ENCODE measurements at regions not wholly inside any gene's neighbourhood (a gene's known extent, or its start where the extent isn't known, plus 50 kb on each side); places are given as distances from the start of the nearest gene placed in this dataset.

DNA sequence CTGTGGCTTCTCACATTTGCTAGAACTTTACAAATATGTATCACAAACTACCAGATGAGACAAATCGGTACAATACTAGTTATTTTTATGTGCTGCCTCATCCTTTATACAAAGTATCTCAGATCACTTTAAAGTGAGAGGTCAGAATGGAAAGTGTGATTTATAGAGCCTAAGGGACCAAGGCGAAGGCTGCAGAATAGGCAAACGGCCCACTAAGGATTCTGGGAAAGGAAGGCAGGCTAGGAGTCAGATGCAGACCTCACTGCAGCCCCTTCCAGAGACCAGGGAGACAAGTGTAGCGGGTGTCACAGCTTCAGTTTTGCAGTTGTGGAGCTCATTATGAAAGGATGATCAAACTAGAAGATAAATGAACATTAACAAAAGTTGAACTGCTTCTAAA, 190.6 kb downstream of the HIBADH start:
- TF ChIP-seq, protein P1, sequence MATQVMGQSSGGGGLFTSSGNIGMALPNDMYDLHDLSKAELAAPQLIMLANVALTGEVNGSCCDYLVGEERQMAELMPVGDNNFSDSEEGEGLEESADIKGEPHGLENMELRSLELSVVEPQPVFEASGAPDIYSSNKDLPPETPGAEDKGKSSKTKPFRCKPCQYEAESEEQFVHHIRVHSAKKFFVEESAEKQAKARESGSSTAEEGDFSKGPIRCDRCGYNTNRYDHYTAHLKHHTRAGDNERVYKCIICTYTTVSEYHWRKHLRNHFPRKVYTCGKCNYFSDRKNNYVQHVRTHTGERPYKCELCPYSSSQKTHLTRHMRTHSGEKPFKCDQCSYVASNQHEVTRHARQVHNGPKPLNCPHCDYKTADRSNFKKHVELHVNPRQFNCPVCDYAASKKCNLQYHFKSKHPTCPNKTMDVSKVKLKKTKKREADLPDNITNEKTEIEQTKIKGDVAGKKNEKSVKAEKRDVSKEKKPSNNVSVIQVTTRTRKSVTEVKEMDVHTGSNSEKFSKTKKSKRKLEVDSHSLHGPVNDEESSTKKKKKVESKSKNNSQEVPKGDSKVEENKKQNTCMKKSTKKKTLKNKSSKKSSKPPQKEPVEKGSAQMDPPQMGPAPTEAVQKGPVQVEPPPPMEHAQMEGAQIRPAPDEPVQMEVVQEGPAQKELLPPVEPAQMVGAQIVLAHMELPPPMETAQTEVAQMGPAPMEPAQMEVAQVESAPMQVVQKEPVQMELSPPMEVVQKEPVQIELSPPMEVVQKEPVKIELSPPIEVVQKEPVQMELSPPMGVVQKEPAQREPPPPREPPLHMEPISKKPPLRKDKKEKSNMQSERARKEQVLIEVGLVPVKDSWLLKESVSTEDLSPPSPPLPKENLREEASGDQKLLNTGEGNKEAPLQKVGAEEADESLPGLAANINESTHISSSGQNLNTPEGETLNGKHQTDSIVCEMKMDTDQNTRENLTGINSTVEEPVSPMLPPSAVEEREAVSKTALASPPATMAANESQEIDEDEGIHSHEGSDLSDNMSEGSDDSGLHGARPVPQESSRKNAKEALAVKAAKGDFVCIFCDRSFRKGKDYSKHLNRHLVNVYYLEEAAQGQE (IDR thresholded peaks at IDR 0.05; ENCODE audit: low read depth), result no peak
- no peak for TF ChIP-seq TAF1 (IDR thresholded peaks at IDR 0.05; ENCODE audit: low read depth)
- no peak for TF ChIP-seq FOXM1 (IDR thresholded peaks at IDR 0.05; ENCODE audit: borderline replicate concordance, low read depth)
- TF ChIP-seq, protein P2, sequence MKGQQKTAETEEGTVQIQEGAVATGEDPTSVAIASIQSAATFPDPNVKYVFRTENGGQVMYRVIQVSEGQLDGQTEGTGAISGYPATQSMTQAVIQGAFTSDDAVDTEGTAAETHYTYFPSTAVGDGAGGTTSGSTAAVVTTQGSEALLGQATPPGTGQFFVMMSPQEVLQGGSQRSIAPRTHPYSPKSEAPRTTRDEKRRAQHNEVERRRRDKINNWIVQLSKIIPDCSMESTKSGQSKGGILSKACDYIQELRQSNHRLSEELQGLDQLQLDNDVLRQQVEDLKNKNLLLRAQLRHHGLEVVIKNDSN (IDR thresholded peaks at IDR 0.05), result no peak
- no peak for TF ChIP-seq NFIC (IDR thresholded peaks at IDR 0.05)
- TF ChIP-seq TCF12 (IDR thresholded peaks at IDR 0.05; ENCODE audit: low read depth), result no peak
- TF ChIP-seq CREB1 (IDR thresholded peaks at IDR 0.05; ENCODE audit: low read depth), result no peak
- TF ChIP-seq RAD21 (IDR thresholded peaks at IDR 0.05; ENCODE audit: low read depth), result no peak
- no peak for TF ChIP-seq EP300 (IDR thresholded peaks at IDR 0.05; ENCODE audit: borderline replicate concordance)
- TF ChIP-seq YY1 (IDR thresholded peaks at IDR 0.05; ENCODE audit: low read depth), result no peak
- TF ChIP-seq EGR1 (IDR thresholded peaks at IDR 0.05), result no peak
- no peak for TF ChIP-seq TEAD4 (IDR thresholded peaks at IDR 0.05)
- no peak for TF ChIP-seq ZBTB7A (IDR thresholded peaks at IDR 0.05; ENCODE audit: low read depth)
